ENCODE measurements at regions not wholly inside any gene's neighbourhood (a gene's known extent, or its start where the extent isn't known, plus 50 kb on each side); places are given as distances from the start of the nearest gene placed in this dataset.
"Not testable (repeated sequence)": the region's sequence is repeated elsewhere in the genome, so short reads cannot be mapped to it uniquely, and the experiment has no call there.

DNA sequence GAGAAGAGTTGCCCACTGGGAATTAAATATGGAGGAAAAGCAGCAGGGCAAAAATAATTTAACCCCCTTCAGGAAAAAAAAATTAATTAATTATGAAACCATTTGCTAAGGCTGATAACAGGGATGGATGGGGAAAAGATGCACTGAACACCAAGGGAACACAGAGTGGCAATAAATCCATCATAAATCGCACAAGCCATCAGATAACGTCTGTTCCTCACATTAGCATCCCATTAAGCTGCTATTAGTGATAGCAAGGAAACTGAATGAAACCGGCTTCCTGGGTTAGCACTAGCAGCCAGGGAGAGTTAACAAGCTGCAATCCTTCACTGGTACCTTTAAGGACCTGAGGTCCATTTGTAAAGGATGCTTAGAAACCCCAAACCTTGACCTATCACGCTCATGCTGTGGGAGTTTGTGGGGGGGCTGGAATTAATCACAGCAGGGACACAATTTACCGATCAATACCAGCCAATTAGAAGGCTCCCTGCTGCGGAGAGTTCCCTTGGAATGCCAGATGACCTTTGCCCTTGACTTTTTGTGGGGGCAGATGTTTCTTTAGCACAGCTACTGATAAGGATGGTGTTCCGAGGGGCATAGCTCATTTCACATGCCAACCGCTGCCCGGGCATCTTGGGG lies 175.5 kb upstream of the KLF7 start:
- Mint-ChIP-seq H3K27ac (no peak overlapping the region), H3K36me3 (no peaks in the 10 kb centered on the region), H3K27me3 (no peaks in the 10 kb centered on the region), H3K9me3 (peaks cover 0 to 3% (median 0%) of the 10 kb centered on the region in 7 donors), H3K4me1 (peaks cover 0 to 15% (median 9%) of the 10 kb centered on the region in 4 donors), H3K4me3 (no peak overlapping the region)
- H3K9me3 ChIP-seq (ENCODE audit: control insufficient read depth in 2 of 2, low read length in 2 of 2) = no peaks in the 10 kb centered on the region
- H3K27me3 ChIP-seq (ENCODE audit: control insufficient read depth, insufficient read depth, low read length) = no peaks in the 10 kb centered on the region
- H3K27ac ChIP-seq (ENCODE audit: insufficient read depth, low read length, poor library complexity, severe bottlenecking) = no peak overlapping the region
- DNase-seq (no peak), ATAC-seq (ENCODE audit: low read depth in 2 of 2) (no peak)
- H3K4me1 ChIP-seq (ENCODE audit: control insufficient read depth, insufficient read depth, low read length, poor library complexity, severe bottlenecking) = no peaks in the 10 kb centered on the region
- H3K4me3 ChIP-seq (ENCODE audit: low read depth, low read length) = no peak overlapping the region
- H3K36me3 ChIP-seq (ENCODE audit: control insufficient read depth, insufficient read depth, low read length) = no peaks in the 10 kb centered on the region

DNA sequence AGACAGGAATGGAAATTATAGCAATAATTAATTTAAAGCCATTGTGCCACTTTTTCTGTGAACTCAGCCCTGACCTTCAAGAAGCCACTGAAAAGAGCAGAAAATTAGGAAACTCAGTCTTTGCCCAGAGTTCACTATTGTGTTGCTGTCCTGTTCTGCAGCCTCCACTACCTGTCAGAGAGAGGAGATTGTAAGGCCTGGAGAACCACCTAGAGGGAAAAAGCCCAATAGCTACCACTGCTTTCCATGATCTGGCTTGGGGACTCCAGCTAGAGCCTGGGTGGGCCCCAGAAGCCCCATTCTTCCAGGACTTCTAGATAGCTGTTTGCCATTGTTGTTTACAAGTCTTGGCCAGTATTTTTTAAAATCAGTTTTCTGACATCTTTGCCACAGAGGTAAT lies 176.1 kb upstream of the KLF7 start:
- Mint-ChIP-seq H3K4me3 (no peak overlapping the region), H3K9me3 (peaks cover 0 to 7% (median 0%) of the 10 kb centered on the region in 7 donors), H3K27me3 (no peaks in the 10 kb centered on the region), H3K4me1 (peaks cover 0 to 13% (median 9%) of the 10 kb centered on the region in 4 donors), H3K27ac (no peak overlapping the region), H3K36me3 (no peaks in the 10 kb centered on the region)
- no peak overlapping the region for H3K27ac ChIP-seq (ENCODE audit: insufficient read depth, low read length, poor library complexity, severe bottlenecking)
- no peak overlapping the region for H3K4me3 ChIP-seq (ENCODE audit: low read depth, low read length)
- H3K36me3 ChIP-seq (ENCODE audit: control insufficient read depth, insufficient read depth, low read length) = no peaks in the 10 kb centered on the region
- no peaks in the 10 kb centered on the region for H3K27me3 ChIP-seq (ENCODE audit: control insufficient read depth, insufficient read depth, low read length)
- H3K4me1 ChIP-seq (ENCODE audit: control insufficient read depth, insufficient read depth, low read length, poor library complexity, severe bottlenecking) = no peaks in the 10 kb centered on the region
- no peak for ATAC-seq (ENCODE audit: low read depth in 2 of 2)
- H3K9me3 ChIP-seq (ENCODE audit: control insufficient read depth in 2 of 2, low read length in 2 of 2) = no peaks in the 10 kb centered on the region
- DNase-seq = no peak

DNA sequence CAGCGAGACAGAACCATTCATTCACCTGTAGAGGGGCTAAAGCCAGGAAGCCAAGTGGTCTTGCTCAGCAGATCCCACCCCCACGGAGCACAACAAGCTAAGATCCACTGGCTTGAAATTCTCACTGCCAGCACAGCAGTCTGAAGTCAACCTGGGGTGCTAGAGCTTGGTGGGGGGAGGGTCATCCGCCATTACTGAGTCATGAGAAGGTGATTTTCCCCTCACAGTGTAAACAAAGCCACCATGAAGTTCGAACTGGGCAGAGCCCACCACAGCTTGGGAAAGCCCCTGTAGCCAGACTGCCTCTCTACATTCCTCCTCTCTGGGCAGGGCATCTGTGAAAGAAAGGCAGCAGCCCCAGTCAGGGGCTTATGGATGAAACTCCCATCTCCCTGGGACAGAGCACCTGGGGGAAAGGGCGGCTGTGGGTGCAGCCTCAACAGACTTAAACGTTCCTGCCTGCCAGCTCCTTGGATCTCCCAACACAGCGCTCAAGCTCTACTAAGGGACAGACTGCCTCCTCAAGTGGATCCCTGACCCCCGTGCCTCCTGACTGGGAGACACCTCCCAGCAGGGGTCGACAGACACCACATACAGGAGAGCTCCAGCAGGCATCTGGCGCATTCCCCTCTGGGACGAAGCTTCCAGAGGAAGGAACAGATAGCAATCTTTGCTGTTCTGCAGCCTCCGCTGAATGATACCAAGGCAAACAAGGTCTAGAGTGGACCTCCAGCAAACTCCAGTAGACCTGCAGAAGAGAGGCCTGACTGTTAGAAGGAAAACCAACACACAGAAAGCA lies 179.0 kb upstream of the KLF7 start:
- not testable (repeated sequence) for DNase-seq; H3K4me1 ChIP-seq (ENCODE audit: control insufficient read depth, insufficient read depth, low read length, poor library complexity, severe bottlenecking); H3K4me1 Mint-ChIP-seq; H3K9me3 ChIP-seq (ENCODE audit: control insufficient read depth in 2 of 2, low read length in 2 of 2); ATAC-seq (ENCODE audit: low read depth in 2 of 2); H3K4me3 ChIP-seq (ENCODE audit: low read depth, low read length); H3K4me3 Mint-ChIP-seq; H3K27ac Mint-ChIP-seq; H3K27ac ChIP-seq (ENCODE audit: insufficient read depth, low read length, poor library complexity, severe bottlenecking); H3K36me3 ChIP-seq (ENCODE audit: control insufficient read depth, insufficient read depth, low read length); H3K36me3 Mint-ChIP-seq; H3K27me3 ChIP-seq (ENCODE audit: control insufficient read depth, insufficient read depth, low read length)
- Mint-ChIP-seq H3K27me3 (peaks cover 14% of the 10 kb centered on the region), H3K9me3 (peaks cover 0 to 15% (median 3%) of the 10 kb centered on the region in 7 donors)

DNA sequence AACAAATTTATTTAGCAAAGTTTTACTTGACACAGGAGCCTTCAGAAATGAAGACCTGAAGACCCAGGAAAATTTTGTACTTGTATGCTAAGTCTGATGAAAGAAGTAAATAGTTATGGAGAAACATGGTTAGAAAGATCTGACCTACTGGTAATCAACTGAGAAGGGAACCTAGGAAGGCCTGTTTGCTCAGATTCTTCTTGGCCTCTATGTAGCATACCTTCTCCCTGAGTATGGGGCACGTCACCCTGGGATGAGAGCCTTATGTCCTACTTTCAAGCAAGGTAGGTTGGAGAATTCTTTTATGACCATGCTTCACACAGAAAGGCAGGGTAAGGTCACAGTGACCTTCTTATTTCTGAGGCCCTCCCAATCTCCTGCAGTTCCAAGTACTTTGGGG lies 178.6 kb upstream of the CREB1 start:
- Histone ChIP-seq H3K4me1 (ENCODE audit: control insufficient read depth, insufficient read depth, low read length, poor library complexity, severe bottlenecking) (peaks cover 4% of the 10 kb centered on the region), H3K4me3 (ENCODE audit: low read depth, low read length) (no peak overlapping the region), H3K36me3 (ENCODE audit: control insufficient read depth, insufficient read depth, low read length) (no peaks in the 10 kb centered on the region), H3K27ac (ENCODE audit: insufficient read depth, low read length, poor library complexity, severe bottlenecking) (no peak overlapping the region), H3K9me3 (ENCODE audit: control insufficient read depth in 2 of 2, low read length in 2 of 2) (no peaks in the 10 kb centered on the region), H3K27me3 (ENCODE audit: control insufficient read depth, insufficient read depth, low read length) (no peaks in the 10 kb centered on the region)
- no peaks in the 10 kb centered on the region for H3K36me3 Mint-ChIP-seq
- peaks cover 0 to 8% (median 1%) of the 10 kb centered on the region in 4 donors for H3K4me1 Mint-ChIP-seq
- H3K9me3 Mint-ChIP-seq = peaks cover 0 to 13% (median 3%) of the 10 kb centered on the region in 7 donors
- no peak for DNase-seq
- H3K4me3 Mint-ChIP-seq = no peak overlapping the region
- no peak for ATAC-seq (ENCODE audit: low read depth in 2 of 2)
- H3K27ac Mint-ChIP-seq = no peak overlapping the region
- peaks cover 14% of the 10 kb centered on the region for H3K27me3 Mint-ChIP-seq

DNA sequence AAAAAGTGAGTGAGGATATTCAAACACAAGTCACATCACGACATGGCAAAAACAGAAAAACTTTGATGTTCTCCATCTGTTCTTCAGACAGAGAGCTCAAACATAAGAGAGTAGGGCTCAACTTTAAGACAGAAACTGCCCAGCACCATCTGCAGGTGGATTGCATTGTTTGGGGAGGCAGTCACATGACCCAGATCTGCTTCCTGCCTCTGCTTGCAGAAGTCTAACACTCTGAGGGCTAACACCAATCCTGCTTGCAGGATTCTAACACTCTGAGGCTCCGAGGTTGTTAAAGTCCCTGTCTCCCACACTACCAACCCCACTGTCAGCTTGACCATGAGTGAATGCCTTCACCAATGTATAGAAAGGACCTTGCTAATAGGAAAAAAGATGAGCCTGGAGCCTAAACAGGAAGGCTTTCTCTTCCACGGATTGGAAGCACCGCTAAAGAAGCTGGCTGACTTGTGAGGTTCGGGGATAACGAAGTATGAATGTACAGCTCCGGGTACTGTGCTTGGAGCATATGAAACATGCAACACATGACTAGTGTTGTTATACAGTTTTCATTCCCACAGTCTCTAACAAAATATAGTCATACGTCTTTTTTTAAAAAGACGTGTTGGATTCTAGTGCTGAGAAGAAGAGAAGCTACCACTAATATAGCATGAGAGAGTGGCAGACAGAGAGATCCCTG lies 176.6 kb upstream of the CREB1 start:
- peak in 2 of 3 donors; percentile 28 to 73 for DNase-seq

DNA sequence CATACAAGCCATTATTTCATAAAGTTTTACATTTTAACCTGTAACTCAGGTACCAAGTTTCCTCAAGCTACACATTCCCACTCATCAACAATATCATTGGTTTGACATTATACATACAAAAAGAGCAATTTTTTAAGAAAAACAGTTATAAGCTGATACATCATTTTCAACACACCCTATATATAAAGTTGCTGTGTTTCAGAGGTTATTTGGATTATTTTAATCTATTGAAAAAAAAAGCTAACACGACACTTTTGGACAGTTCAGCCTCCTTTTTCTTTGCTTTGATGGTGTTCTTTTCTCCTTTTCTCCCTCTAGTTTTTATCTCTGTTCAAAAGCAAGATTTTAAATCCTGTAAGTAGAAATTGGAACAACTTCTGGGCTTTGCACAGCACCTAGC lies 175.9 kb upstream of the CREB1 start:
- Mint-ChIP-seq H3K4me1 (peaks cover 0 to 8% (median 1%) of the 10 kb centered on the region in 4 donors), H3K4me3 (no peak overlapping the region), H3K27me3 (no peaks in the 10 kb centered on the region), H3K27ac (no peak overlapping the region), H3K9me3 (peaks cover 0 to 4% (median 0%) of the 10 kb centered on the region in 7 donors), H3K36me3 (no peaks in the 10 kb centered on the region)
- H3K36me3 ChIP-seq (ENCODE audit: control insufficient read depth, insufficient read depth, low read length) = no peaks in the 10 kb centered on the region
- H3K27ac ChIP-seq (ENCODE audit: insufficient read depth, low read length, poor library complexity, severe bottlenecking) = no peak overlapping the region
- DNase-seq (no peak), ATAC-seq (ENCODE audit: low read depth in 2 of 2) (no peak)
- H3K4me3 ChIP-seq (ENCODE audit: low read depth, low read length) = no peak overlapping the region
- no peaks in the 10 kb centered on the region for H3K27me3 ChIP-seq (ENCODE audit: control insufficient read depth, insufficient read depth, low read length)
- H3K9me3 ChIP-seq (ENCODE audit: control insufficient read depth in 2 of 2, low read length in 2 of 2) = no peaks in the 10 kb centered on the region
- H3K4me1 ChIP-seq (ENCODE audit: control insufficient read depth, insufficient read depth, low read length, poor library complexity, severe bottlenecking) = peaks cover 4% of the 10 kb centered on the region

More for the DNA sequence above, 176.6 kb upstream of the CREB1 start:
- Histone ChIP-seq H3K27me3 (ENCODE audit: control insufficient read depth, insufficient read depth, low read length) (no peaks in the 10 kb centered on the region), H3K27ac (ENCODE audit: insufficient read depth, low read length, poor library complexity, severe bottlenecking) (no peak overlapping the region), H3K4me3 (ENCODE audit: low read depth, low read length) (no peak overlapping the region), H3K9me3 (ENCODE audit: control insufficient read depth in 2 of 2, low read length in 2 of 2) (no peaks in the 10 kb centered on the region), H3K4me1 (ENCODE audit: control insufficient read depth, insufficient read depth, low read length, poor library complexity, severe bottlenecking) (peaks cover 4% of the 10 kb centered on the region), H3K36me3 (ENCODE audit: control insufficient read depth, insufficient read depth, low read length) (no peaks in the 10 kb centered on the region)
- peak; percentile 37 to 69 for ATAC-seq (ENCODE audit: low read depth in 2 of 2)
- peaks cover 0 to 4% (median 0%) of the 10 kb centered on the region in 7 donors for H3K9me3 Mint-ChIP-seq
- H3K27ac Mint-ChIP-seq = peak overlapping the region in 1 of 3 donors; percentile 34
- no peaks in the 10 kb centered on the region for H3K36me3 Mint-ChIP-seq
- no peak overlapping the region for H3K4me3 Mint-ChIP-seq
- peaks cover 5% of the 10 kb centered on the region for H3K27me3 Mint-ChIP-seq
- peaks cover 0 to 8% (median 1%) of the 10 kb centered on the region in 4 donors for H3K4me1 Mint-ChIP-seq

DNA sequence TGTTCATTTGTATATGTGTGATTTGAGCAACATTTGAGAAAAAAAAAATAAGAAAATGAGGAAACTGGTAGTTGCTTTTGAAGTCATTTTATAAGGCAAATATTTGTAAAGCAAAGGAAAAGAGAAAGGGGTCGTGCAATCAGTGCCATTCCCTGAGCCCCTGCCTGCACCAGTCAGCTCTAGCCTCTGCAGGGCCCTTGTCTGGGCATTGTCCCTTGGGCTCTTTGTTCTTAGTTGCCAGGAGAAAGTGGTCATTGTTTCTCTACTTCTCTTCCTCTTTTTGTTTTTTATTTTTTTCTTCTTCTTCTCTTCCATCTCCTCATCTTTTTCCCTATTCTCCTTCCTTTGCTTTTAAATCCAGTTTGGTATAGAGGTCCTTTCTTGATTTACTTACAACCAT lies 175.3 kb upstream of the CREB1 start:
- Histone ChIP-seq H3K4me3 (ENCODE audit: low read depth, low read length) (no peak overlapping the region), H3K36me3 (ENCODE audit: control insufficient read depth, insufficient read depth, low read length) (no peaks in the 10 kb centered on the region), H3K27ac (ENCODE audit: insufficient read depth, low read length, poor library complexity, severe bottlenecking) (no peak overlapping the region), H3K27me3 (ENCODE audit: control insufficient read depth, insufficient read depth, low read length) (no peaks in the 10 kb centered on the region), H3K4me1 (ENCODE audit: control insufficient read depth, insufficient read depth, low read length, poor library complexity, severe bottlenecking) (peaks cover 4% of the 10 kb centered on the region), H3K9me3 (ENCODE audit: control insufficient read depth in 2 of 2, low read length in 2 of 2) (no peaks in the 10 kb centered on the region)
- H3K27ac Mint-ChIP-seq = peak overlapping the region in 1 of 3 donors; percentile 63
- H3K4me3 Mint-ChIP-seq = no peak overlapping the region
- H3K27me3 Mint-ChIP-seq = no peaks in the 10 kb centered on the region
- no peak for DNase-seq
- ATAC-seq (ENCODE audit: low read depth in 2 of 2) = no peak
- H3K9me3 Mint-ChIP-seq = peaks cover 0 to 2% (median 0%) of the 10 kb centered on the region in 7 donors
- peaks cover 0 to 8% (median 1%) of the 10 kb centered on the region in 4 donors for H3K4me1 Mint-ChIP-seq
- no peaks in the 10 kb centered on the region for H3K36me3 Mint-ChIP-seq
